HG03460 (cell line): ENCODE measurements at regions not wholly inside any gene's neighbourhood (a gene's known extent, or its start where the extent isn't known, plus 50 kb on each side); places are given as distances from the start of the nearest gene placed in this dataset.
"Not testable (repeated sequence)": the region's sequence is repeated elsewhere in the genome, so short reads cannot be mapped to it uniquely, and the experiment has no call there.

Experiments
- ATAC-seq: cut with Tn5 transposase; IDR thresholded peaks from one replicate; pipeline ENCODE4 v1.9.1; 2021; ENCODE audit not compliant: unreplicated experiment

- ATAC-seq = no peak
Measured at GRCh38 chr1:168490306-168490705, 53.5 kb downstream of the XCL2 start.

- no peak for ATAC-seq
Measured at GRCh38 chr1:168488138-168488537, 55.7 kb downstream of the XCL2 start.

- ATAC-seq = not testable (repeated sequence)
Measured at GRCh38 chr1:168486820-168487219, 57.0 kb downstream of the XCL2 start.

- no peak for ATAC-seq
Measured at GRCh38 chr1:168485048-168485447, 58.7 kb downstream of the XCL2 start.

GRCh38 chr1:168484083-168484482, 59.7 kb downstream of the XCL2 start:
- no peak for ATAC-seq

- no peak for ATAC-seq
Measured at GRCh38 chr1:168483539-168483938, 60.3 kb downstream of the XCL2 start.

GRCh38 chr1:168482106-168482505, 61.7 kb downstream of the XCL2 start:
- ATAC-seq = no peak

- no peak for ATAC-seq
Measured at GRCh38 chr1:168481586-168481985, 62.2 kb downstream of the XCL2 start.

- ATAC-seq = no peak
Measured at GRCh38 chr1:168480997-168481396, 62.8 kb downstream of the XCL2 start.

- no peak for ATAC-seq
Measured at GRCh38 chr1:168477792-168478191, 66.0 kb downstream of the XCL2 start.

GRCh38 chr1:168476588-168477385, 67.0 kb downstream of the XCL2 start:
- ATAC-seq = no peak

- ATAC-seq = no peak
Measured at GRCh38 chr1:168474322-168474721, 69.5 kb downstream of the XCL2 start.

- no peak for ATAC-seq
Measured at GRCh38 chr1:168473126-168473525, 70.7 kb downstream of the XCL2 start.

- ATAC-seq = no peak
Measured at GRCh38 chr1:168472223-168472622, 71.6 kb downstream of the XCL2 start.

GRCh38 chr1:168470901-168471431, 72.8 kb downstream of the XCL2 start:
- ATAC-seq = no peak

GRCh38 chr1:168469690-168470089, 74.1 kb downstream of the XCL2 start:
- no peak for ATAC-seq

GRCh38 chr1:168468822-168469221, 75.0 kb downstream of the XCL2 start:
- ATAC-seq = no peak

- no peak for ATAC-seq
Measured at GRCh38 chr1:168468042-168468809, 75.6 kb downstream of the XCL2 start.

GRCh38 chr1:168467452-168467851, 76.3 kb downstream of the XCL2 start:
- peak; percentile 37 for ATAC-seq

GRCh38 chr1:168466714-168467131, 77.1 kb downstream of the XCL2 start:
- ATAC-seq = peak; percentile 54

GRCh38 chr1:168466092-168466713, 77.6 kb downstream of the XCL2 start:
- peak; percentile 62 for ATAC-seq
